Trophoblast cell (in vitro differentiated cells and primary cell): ENCODE measurements at regions not wholly inside any gene's neighbourhood (a gene's known extent, or its start where the extent isn't known, plus 50 kb on each side); places are given as distances from the start of the nearest gene placed in this dataset.
A peak's percentile ranks its signal among the peaks of the same experiment; 100 is the strongest.

Experiments used
- DNase-seq, 2 donors: peaks; one replicate each; pipeline ENCODE4 v3.0.0-alpha.2; 2016
- H2AFZ ChIP-seq: 2 replicates; pipeline ENCODE4 v1.6.1; 2013; ENCODE audit warnings: low read length, moderate library complexity, mild to moderate bottlenecking; ENCODE audit not compliant: insufficient read depth, poor library complexity
- H2AK5ac ChIP-seq: 2 replicates; pipeline ENCODE4 v1.6.1; 2013; ENCODE audit warnings: mild to moderate bottlenecking, low read length
- H2BK120ac ChIP-seq: 2 replicates; pipeline ENCODE4 v1.6.1; 2013; ENCODE audit warnings: low read length, mild to moderate bottlenecking, moderate library complexity; ENCODE audit not compliant: insufficient read depth, poor library complexity
- H2BK12ac ChIP-seq: 2 replicates; pipeline ENCODE4 v1.6.1; 2013; ENCODE audit warnings: mild to moderate bottlenecking, low read length, moderate library complexity
- H2BK5ac ChIP-seq: 2 replicates; pipeline ENCODE4 v1.6.1; 2013; ENCODE audit warnings: low read length, low read depth, moderate library complexity, mild to moderate bottlenecking; ENCODE audit not compliant: poor library complexity
- H3K14ac ChIP-seq: 2 replicates; pipeline ENCODE4 v1.6.1; 2013; ENCODE audit warnings: mild to moderate bottlenecking, low read length
- H3K18ac ChIP-seq: 2 replicates; pipeline ENCODE4 v1.6.1; 2013; ENCODE audit warnings: mild to moderate bottlenecking, low read length
- H3K23ac ChIP-seq: 2 replicates; pipeline ENCODE4 v1.6.1; 2013; ENCODE audit warnings: low read length
- H3K27ac ChIP-seq: 2 replicates; pipeline ENCODE4 v1.5.1; 2013; ENCODE audit warnings: low read depth, mild to moderate bottlenecking, inconsistent platforms, low read length, moderate library complexity
- H3K27me3 ChIP-seq: 2 replicates; pipeline ENCODE4 v1.6.1; 2013; ENCODE audit warnings: inconsistent platforms, mild to moderate bottlenecking, low read length, moderate library complexity; ENCODE audit not compliant: insufficient read depth
- H3K36me3 ChIP-seq, 2 experiments: 1 replicate in 1 of 2; 2 replicates in 1 of 2; pipeline ENCODE4 v1.6.1; 2013; ENCODE audit warnings: low read length in 2 of 2, mild to moderate bottlenecking in 2 of 2, moderate library complexity in 1 of 2; ENCODE audit not compliant: insufficient read depth in 2 of 2, control insufficient read depth in 1 of 2
- H3K4ac ChIP-seq: 2 replicates; pipeline ENCODE4 v1.6.1; 2013; ENCODE audit warnings: low read depth, mild to moderate bottlenecking, low read length, moderate library complexity
- H3K4me1 ChIP-seq, 2 experiments: 1 replicate in 1 of 2; 2 replicates in 1 of 2; pipeline ENCODE4 v1.6.1; 2013; ENCODE audit warnings: low read length in 2 of 2, mild to moderate bottlenecking in 2 of 2, moderate library complexity in 1 of 2; ENCODE audit not compliant: insufficient read depth in 2 of 2, control insufficient read depth in 1 of 2
- H3K4me2 ChIP-seq: 2 replicates; pipeline ENCODE4 v1.6.1; 2013; ENCODE audit warnings: inconsistent platforms, mild to moderate bottlenecking, low read length, moderate library complexity
- H3K4me3 ChIP-seq: 2 replicates; pipeline ENCODE4 v1.5.1; 2013; ENCODE audit warnings: mild to moderate bottlenecking, low read depth, low read length, inconsistent platforms
- H3K79me1 ChIP-seq: one replicate; pipeline ENCODE4 v1.6.1; 2013; ENCODE audit warnings: low read length
- H3K79me2 ChIP-seq: 2 replicates; pipeline ENCODE4 v1.6.1; 2013; ENCODE audit warnings: low read length, mild to moderate bottlenecking; ENCODE audit not compliant: control insufficient read depth, insufficient read depth, poor library complexity
- H3K9ac ChIP-seq: 2 replicates; pipeline ENCODE4 v1.6.1; 2013; ENCODE audit warnings: mild to moderate bottlenecking, low read length
- H3K9me3 ChIP-seq: 2 replicates; pipeline ENCODE4 v1.6.1; 2013; ENCODE audit warnings: low read depth, mild to moderate bottlenecking, control low read depth, inconsistent platforms, low read length; ENCODE audit not compliant: insufficient read depth
- H4K12ac ChIP-seq: 2 replicates; pipeline ENCODE4 v1.6.1; 2013; ENCODE audit warnings: low read depth, mild to moderate bottlenecking, low read length, moderate library complexity
- H4K8ac ChIP-seq: 2 replicates; pipeline ENCODE4 v1.6.1; 2013; ENCODE audit warnings: low read depth, mild to moderate bottlenecking, low read length, moderate library complexity
- H4K91ac ChIP-seq: one replicate; pipeline ENCODE4 v1.6.1; 2013; ENCODE audit warnings: low read depth, mild to moderate bottlenecking, low read length, moderate library complexity
- WGBS: extraction: QIAGEN DNeasy Blood & Tissue Kit; methylation state at CpG from one replicate; pipeline ENCODE4 v1.1.7; 2013; ENCODE audit warnings: missing lambda C conversion rate; ENCODE audit not compliant: insufficient read length, insufficient coverage; ENCODE audit errors: extremely low coverage; 5-methylcytosine and 5-hydroxymethylcytosine counted together

GRCh38 chr6:29227235-29227634 is 56.5 kb downstream of the OR2J2 start:
- Histone ChIP-seq H4K12ac (no peak overlapping the region), H3K14ac (no peak overlapping the region), H2BK5ac (no peak overlapping the region), H4K8ac (no peak overlapping the region), H2AFZ (no peak overlapping the region), H3K9me3 (no peaks in the 10 kb centered on the region), H2BK12ac (no peak overlapping the region), H2BK120ac (no peak overlapping the region), H3K23ac (no peak overlapping the region), H2AK5ac (no peak overlapping the region), H3K4me1 (no peaks in the 10 kb centered on the region), H4K91ac (no peak overlapping the region), H3K4ac (no peak overlapping the region), H3K4me2 (no peak overlapping the region), H3K9ac (no peak overlapping the region), H3K27ac (no peak overlapping the region), H3K79me1 (no peaks in the 10 kb centered on the region), H3K18ac (no peak overlapping the region), H3K27me3 (no peaks in the 10 kb centered on the region), H3K4me3 (no peak overlapping the region), H3K79me2 (no peaks in the 10 kb centered on the region), H3K36me3 (no peaks in the 10 kb centered on the region)
- DNase-seq, result peak in 1 of 2 donors; percentile 2
- WGBS, result no CpG with 5 or more reads among the region's 5 CpGs

DNA sequence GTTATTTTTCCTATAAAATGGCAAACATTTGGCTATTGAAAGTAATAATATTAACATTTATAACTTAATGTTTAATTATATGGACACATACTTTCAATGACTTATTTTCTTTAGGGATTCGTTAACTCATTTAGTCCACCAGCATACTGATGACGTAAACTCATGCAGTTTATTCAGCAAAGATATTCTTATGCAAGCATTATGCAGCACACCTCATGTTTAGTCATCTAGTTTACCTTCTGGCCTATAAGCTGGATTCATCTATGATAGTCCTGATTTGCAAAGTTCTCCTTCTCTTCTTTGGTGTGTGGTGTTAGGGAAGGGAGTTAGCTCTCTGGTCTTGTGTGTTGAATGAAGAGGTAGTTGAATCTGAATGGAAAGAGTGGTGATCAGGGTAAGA is 60.0 kb downstream of the OR2J2 start:
- Histone ChIP-seq H4K12ac (no peak overlapping the region), H3K9me3 (no peaks in the 10 kb centered on the region), H3K36me3 (no peaks in the 10 kb centered on the region), H3K4ac (no peak overlapping the region), H2BK12ac (no peak overlapping the region), H3K14ac (no peak overlapping the region), H4K8ac (no peak overlapping the region), H3K23ac (no peak overlapping the region), H3K4me3 (no peak overlapping the region), H3K79me1 (no peaks in the 10 kb centered on the region), H3K4me2 (no peak overlapping the region), H3K4me1 (no peaks in the 10 kb centered on the region), H3K27me3 (no peaks in the 10 kb centered on the region), H3K9ac (no peak overlapping the region), H3K18ac (no peak overlapping the region), H3K79me2 (no peaks in the 10 kb centered on the region), H4K91ac (no peak overlapping the region), H2AFZ (no peak overlapping the region), H3K27ac (no peak overlapping the region), H2AK5ac (no peak overlapping the region), H2BK120ac (no peak overlapping the region), H2BK5ac (no peak overlapping the region)
- no peak for DNase-seq
- WGBS, result no CpG with 5 or more reads among the region's 2 CpGs

GRCh38 chr6:29232725-29233124 is 62.0 kb downstream of the OR2J2 start:
- no peaks in the 10 kb centered on the region for H3K79me1 ChIP-seq
- DNase-seq, result no peak
- no peak overlapping the region for H2BK5ac ChIP-seq
- no peak overlapping the region for H4K91ac ChIP-seq
- no peak overlapping the region for H3K27ac ChIP-seq
- H2AFZ ChIP-seq, result no peak overlapping the region
- no peak overlapping the region for H2AK5ac ChIP-seq
- H3K79me2 ChIP-seq, result no peaks in the 10 kb centered on the region
- H3K4ac ChIP-seq, result no peak overlapping the region
- H3K14ac ChIP-seq, result no peak overlapping the region
- H4K12ac ChIP-seq, result no peak overlapping the region
- H2BK12ac ChIP-seq, result no peak overlapping the region
- H3K36me3 ChIP-seq, result no peaks in the 10 kb centered on the region
- no peaks in the 10 kb centered on the region for H3K27me3 ChIP-seq
- no peak overlapping the region for H3K23ac ChIP-seq
- no peak overlapping the region for H4K8ac ChIP-seq
- no peaks in the 10 kb centered on the region for H3K9me3 ChIP-seq
- H3K4me1 ChIP-seq, result no peaks in the 10 kb centered on the region
- H3K18ac ChIP-seq, result no peak overlapping the region
- no peak overlapping the region for H3K9ac ChIP-seq
- H2BK120ac ChIP-seq, result no peak overlapping the region
- H3K4me3 ChIP-seq, result no peak overlapping the region
- H3K4me2 ChIP-seq, result no peak overlapping the region
- no CpG with 5 or more reads among the region's 3 CpGs for WGBS

GRCh38 chr6:29236060-29236459 is 65.4 kb downstream of the OR2J2 start:
- Histone ChIP-seq H3K4me3 (no peak overlapping the region), H2AK5ac (no peak overlapping the region), H3K9me3 (no peaks in the 10 kb centered on the region), H3K4me2 (no peak overlapping the region), H2BK12ac (no peak overlapping the region), H3K27me3 (no peaks in the 10 kb centered on the region), H2AFZ (no peak overlapping the region), H2BK5ac (no peak overlapping the region), H4K91ac (no peak overlapping the region), H3K4ac (no peak overlapping the region), H3K79me2 (no peaks in the 10 kb centered on the region), H2BK120ac (no peak overlapping the region), H3K79me1 (no peaks in the 10 kb centered on the region), H3K23ac (no peak overlapping the region), H3K9ac (no peak overlapping the region), H4K8ac (no peak overlapping the region), H3K36me3 (no peaks in the 10 kb centered on the region), H3K14ac (no peak overlapping the region), H4K12ac (no peak overlapping the region), H3K18ac (no peak overlapping the region), H3K27ac (no peak overlapping the region), H3K4me1 (no peaks in the 10 kb centered on the region)
- no peak for DNase-seq
- no CpG with 5 or more reads among the region's 5 CpGs for WGBS
